ENCODE measurements at regions not wholly inside any gene's neighbourhood (a gene's known extent, or its start where the extent isn't known, plus 50 kb on each side); places are given as distances from the start of the nearest gene placed in this dataset.

DNA sequence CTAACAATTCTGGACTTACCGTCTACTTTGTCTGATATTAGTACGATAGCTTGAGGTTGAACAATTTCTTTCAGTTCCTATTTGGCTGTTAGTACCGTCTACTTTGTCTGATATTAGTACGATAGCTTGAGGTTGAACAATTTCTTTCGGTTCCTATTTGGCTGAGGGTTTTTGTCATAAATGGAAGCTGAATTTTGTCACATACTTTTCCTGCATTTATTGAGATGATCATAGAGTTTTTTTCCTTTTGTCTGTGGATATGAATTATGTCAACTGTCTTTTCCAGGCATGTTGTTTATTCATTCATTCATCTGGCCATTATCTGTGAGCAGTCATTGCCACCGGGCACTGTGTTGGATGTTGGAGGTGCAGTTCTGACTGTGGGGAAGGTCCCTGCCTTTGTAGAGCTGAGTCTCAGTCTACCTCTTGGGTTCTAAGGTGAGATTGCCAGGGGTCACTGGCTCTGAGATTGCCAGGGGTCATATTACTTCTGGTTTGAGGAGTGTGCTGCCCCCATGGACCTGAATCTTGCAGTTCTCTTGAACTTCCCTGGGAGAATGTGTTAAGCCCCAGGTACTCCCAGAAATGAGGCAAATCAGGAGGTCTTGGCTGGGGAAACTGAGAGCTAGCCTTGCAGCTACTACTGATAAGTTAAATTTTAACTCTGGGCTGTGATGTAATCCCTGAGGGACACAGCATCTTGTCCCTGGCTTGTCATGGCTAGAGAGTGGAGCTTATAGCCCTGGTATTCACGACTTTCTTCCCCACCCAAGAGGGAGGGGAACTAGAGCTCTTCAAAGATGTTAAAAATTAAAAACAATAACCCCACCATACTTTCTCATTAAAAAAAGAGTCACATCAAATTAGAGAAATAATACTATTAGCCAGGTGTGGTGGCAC lies 89.1 kb upstream of the MBOAT2 start:
- peaks cover 0 to 39% of the 10 kb centered on the region in 2 experiments for H3K27me3 ChIP-seq (replicated peaks in 1 of 2; ENCODE audit: control insufficient read depth in 2 of 2, extremely low read depth in 1 of 2, insufficient read depth in 2 of 2, low read length in 1 of 2)
- DNase-seq (no peak), ATAC-seq (replicated peaks in 1 of 4) (no peak)
- Mint-ChIP-seq H3K36me3 (no peaks in the 10 kb centered on the region), H3K27me3 (peaks cover 31 to 40% of the 10 kb centered on the region in 2 donors), H3K4me1 (no peaks in the 10 kb centered on the region), H3K9me3 (no peaks in the 10 kb centered on the region), H3K4me3 (no peak overlapping the region), H3K27ac (no peak overlapping the region)
- no peaks in the 10 kb centered on the region for H3K9me3 ChIP-seq
- ChIA-PET CTCF (interaction anchor here in 1 of 2 donors (0.6 kb wide), 1 partner anchor 52 kb away, joined by 3 read pairs; no protein-coding TSS in a partner anchor), POLR2A (interaction anchor here in 1 of 2 donors (0.6 kb wide), 1 partner anchor 25 kb away, joined by 9 read pairs; no protein-coding TSS in a partner anchor)
- no peaks in the 10 kb centered on the region for H3K36me3 ChIP-seq (ENCODE audit: control insufficient read depth in 2 of 2, extremely low read depth in 1 of 2, insufficient read depth in 1 of 2, low read length in 1 of 2)
- no peak overlapping the region for H3K27ac ChIP-seq (ENCODE audit: low read length)
- WGBS (ENCODE audit: insufficient coverage): 64% methylated on average over 3 of the region's 7 CpGs
- H3K4me1 ChIP-seq (ENCODE audit: control insufficient read depth in 1 of 2, extremely low read depth in 1 of 2, insufficient read depth in 2 of 2, low read length in 2 of 2): no peaks in the 10 kb centered on the region
- H3K4me3 ChIP-seq (ENCODE audit: control insufficient read depth in 1 of 2, extremely low read depth in 1 of 2, low read length in 1 of 2): no peak overlapping the region

DNA sequence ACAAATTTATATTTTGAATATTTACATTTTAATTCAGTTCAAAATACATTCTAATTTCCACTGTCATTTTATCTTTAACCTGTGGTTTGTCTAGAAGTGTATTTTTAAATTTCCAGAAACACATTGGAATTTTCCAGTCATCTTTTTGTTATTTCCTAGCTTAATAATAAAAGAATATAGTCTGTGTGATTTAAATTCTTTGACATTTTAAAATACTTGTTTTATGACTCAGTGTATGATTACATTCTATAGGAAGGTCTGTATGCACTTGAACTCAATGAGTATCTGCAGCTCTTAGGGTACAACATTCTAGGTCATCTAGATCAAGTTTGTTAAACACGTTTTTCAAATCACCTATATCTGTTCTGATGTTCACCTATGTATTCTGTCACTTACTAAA lies 88.3 kb upstream of the MBOAT2 start:
- Mint-ChIP-seq H3K36me3 (no peaks in the 10 kb centered on the region), H3K9me3 (no peaks in the 10 kb centered on the region), H3K4me3 (no peak overlapping the region), H3K27me3 (peaks cover 27 to 38% of the 10 kb centered on the region in 2 donors), H3K27ac (no peak overlapping the region), H3K4me1 (no peaks in the 10 kb centered on the region)
- no CpG with 5 or more reads among the region's 1 CpG for WGBS (ENCODE audit: insufficient coverage)
- POLR2A ChIA-PET: interaction anchor here in 1 of 2 donors (0.5 kb wide), 1 partner anchor 62 kb away, joined by 7 read pairs; no protein-coding TSS in a partner anchor
- ATAC-seq (replicated peaks in 1 of 4) (no peak), DNase-seq (no peak)
- no peaks in the 10 kb centered on the region for H3K36me3 ChIP-seq (ENCODE audit: control insufficient read depth in 2 of 2, extremely low read depth in 1 of 2, insufficient read depth in 1 of 2, low read length in 1 of 2)
- H3K27ac ChIP-seq (ENCODE audit: low read length): no peak overlapping the region
- H3K9me3 ChIP-seq: no peaks in the 10 kb centered on the region
- peaks cover 0 to 32% of the 10 kb centered on the region in 2 experiments for H3K27me3 ChIP-seq (replicated peaks in 1 of 2; ENCODE audit: control insufficient read depth in 2 of 2, extremely low read depth in 1 of 2, insufficient read depth in 2 of 2, low read length in 1 of 2)
- CTCF ChIA-PET: no interaction called here
- no peak overlapping the region for H3K4me3 ChIP-seq (ENCODE audit: control insufficient read depth in 1 of 2, extremely low read depth in 1 of 2, low read length in 1 of 2)
- H3K4me1 ChIP-seq (ENCODE audit: control insufficient read depth in 1 of 2, extremely low read depth in 1 of 2, insufficient read depth in 2 of 2, low read length in 2 of 2): no peaks in the 10 kb centered on the region

DNA sequence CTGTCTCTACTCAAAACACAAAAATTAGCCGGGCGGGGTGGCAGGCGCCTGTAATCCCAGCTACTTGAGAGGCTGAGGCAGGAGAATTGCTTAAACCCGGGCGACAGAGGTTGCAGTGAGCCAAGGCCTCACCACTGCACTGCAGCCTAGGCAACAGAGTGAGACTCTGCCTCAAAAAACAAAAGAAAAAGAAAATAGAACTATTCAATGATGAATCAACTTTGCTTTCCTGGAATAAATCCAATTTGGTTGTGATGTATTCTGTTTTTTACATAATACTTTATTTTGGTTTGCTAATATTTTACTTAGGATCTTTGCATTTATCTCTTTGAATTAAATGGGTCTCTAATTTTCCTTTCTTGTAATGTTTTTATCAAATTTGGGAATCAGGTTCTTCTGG lies 86.3 kb upstream of the MBOAT2 start:
- no peak overlapping the region for H3K4me3 Mint-ChIP-seq
- Histone ChIP-seq H3K27ac (ENCODE audit: low read length) (no peak overlapping the region), H3K9me3 (no peaks in the 10 kb centered on the region), H3K4me1 (ENCODE audit: control insufficient read depth in 1 of 2, extremely low read depth in 1 of 2, insufficient read depth in 2 of 2, low read length in 2 of 2) (no peaks in the 10 kb centered on the region), H3K4me3 (ENCODE audit: control insufficient read depth in 1 of 2, extremely low read depth in 1 of 2, low read length in 1 of 2) (no peak overlapping the region), H3K27me3 (replicated peaks in 1 of 2; ENCODE audit: control insufficient read depth in 2 of 2, extremely low read depth in 1 of 2, insufficient read depth in 2 of 2, low read length in 1 of 2) (peaks cover 0 to 16% of the 10 kb centered on the region in 2 experiments), H3K36me3 (ENCODE audit: control insufficient read depth in 2 of 2, extremely low read depth in 1 of 2, insufficient read depth in 1 of 2, low read length in 1 of 2) (no peaks in the 10 kb centered on the region)
- H3K27me3 Mint-ChIP-seq: peaks cover 23 to 27% of the 10 kb centered on the region in 2 donors
- DNase-seq (no peak), ATAC-seq (replicated peaks in 1 of 4) (no peak)
- no peaks in the 10 kb centered on the region for H3K4me1 Mint-ChIP-seq
- ChIA-PET POLR2A (no interaction called here), CTCF (no interaction called here)
- no peaks in the 10 kb centered on the region for H3K9me3 Mint-ChIP-seq
- no peak overlapping the region for H3K27ac Mint-ChIP-seq
- WGBS (ENCODE audit: insufficient coverage): 90% methylated on average over 2 of the region's 5 CpGs
- no peaks in the 10 kb centered on the region for H3K36me3 Mint-ChIP-seq

DNA sequence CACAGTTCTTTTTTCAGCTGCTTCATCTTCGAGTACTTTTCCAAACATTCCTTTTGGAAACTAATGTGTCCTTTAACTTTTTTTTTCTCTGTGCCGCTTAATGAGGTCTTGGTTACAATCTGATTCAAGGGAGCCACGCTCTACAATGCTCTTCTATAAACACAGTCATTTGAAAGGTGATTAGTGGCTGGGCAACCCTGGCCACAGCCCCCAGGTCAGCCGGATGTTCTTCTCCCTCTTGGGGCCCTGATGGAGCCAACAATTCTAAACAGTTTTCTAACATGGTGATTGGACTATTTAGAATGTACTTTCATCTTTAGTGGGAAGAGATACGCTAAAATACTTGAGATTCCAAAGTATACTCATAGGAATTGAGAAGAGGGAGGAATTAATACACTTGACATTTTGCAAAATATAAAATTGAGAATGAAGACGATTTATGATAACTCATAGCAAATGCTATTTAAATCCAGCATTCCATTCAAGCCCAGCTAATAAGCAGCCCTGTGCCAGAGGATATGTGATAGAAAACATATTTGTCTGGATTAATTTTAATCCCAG lies 83.7 kb upstream of the MBOAT2 start:
- ATAC-seq (replicated peaks in 1 of 4) (no peak), DNase-seq (no peak)
- no peak overlapping the region for H3K4me3 ChIP-seq (ENCODE audit: control insufficient read depth in 1 of 2, extremely low read depth in 1 of 2, low read length in 1 of 2)
- no peaks in the 10 kb centered on the region for H3K9me3 ChIP-seq
- Mint-ChIP-seq H3K4me1 (no peaks in the 10 kb centered on the region), H3K9me3 (peaks cover 0 to 3% (median 2%) of the 10 kb centered on the region in 3 donors), H3K27ac (no peak overlapping the region), H3K36me3 (no peaks in the 10 kb centered on the region), H3K27me3 (peaks cover 3 to 4% of the 10 kb centered on the region in 2 donors), H3K4me3 (no peak overlapping the region)
- peaks cover 0 to 10% of the 10 kb centered on the region in 2 experiments for H3K27me3 ChIP-seq (replicated peaks in 1 of 2; ENCODE audit: control insufficient read depth in 2 of 2, extremely low read depth in 1 of 2, insufficient read depth in 2 of 2, low read length in 1 of 2)
- WGBS (ENCODE audit: insufficient coverage): 67% methylated on average over 1 of the region's 6 CpGs
- no peaks in the 10 kb centered on the region for H3K36me3 ChIP-seq (ENCODE audit: control insufficient read depth in 2 of 2, extremely low read depth in 1 of 2, insufficient read depth in 1 of 2, low read length in 1 of 2)
- no peak overlapping the region for H3K27ac ChIP-seq (ENCODE audit: low read length)
- ChIA-PET CTCF (interaction anchor here in 1 of 2 donors (0.7 kb wide), 1 partner anchor 203 kb away, joined by 3 read pairs; no protein-coding TSS in a partner anchor), POLR2A (no interaction called here)
- no peaks in the 10 kb centered on the region for H3K4me1 ChIP-seq (ENCODE audit: control insufficient read depth in 1 of 2, extremely low read depth in 1 of 2, insufficient read depth in 2 of 2, low read length in 2 of 2)

DNA sequence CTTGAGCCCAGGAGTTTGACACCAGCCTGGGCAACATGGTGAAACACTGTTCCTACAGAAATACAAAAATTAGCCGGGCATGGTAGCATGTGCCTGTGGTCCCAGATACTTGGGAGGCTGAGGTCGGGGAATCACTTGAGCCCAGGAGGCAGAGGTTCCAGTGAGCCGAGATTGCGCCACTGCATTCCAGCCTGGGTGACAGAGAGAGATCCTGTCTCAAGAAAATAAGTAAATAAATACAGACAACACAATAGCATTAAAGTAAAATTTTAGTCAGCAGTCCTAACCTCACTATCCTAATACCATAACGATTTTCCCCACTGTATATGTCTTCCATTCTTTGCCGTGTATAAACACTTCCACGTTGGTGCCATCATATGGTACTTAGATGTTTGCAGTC lies 83.0 kb upstream of the MBOAT2 start:
- Histone ChIP-seq H3K4me1 (ENCODE audit: control insufficient read depth in 1 of 2, extremely low read depth in 1 of 2, insufficient read depth in 2 of 2, low read length in 2 of 2) (no peaks in the 10 kb centered on the region), H3K27me3 (replicated peaks in 1 of 2; ENCODE audit: control insufficient read depth in 2 of 2, extremely low read depth in 1 of 2, insufficient read depth in 2 of 2, low read length in 1 of 2) (peaks cover 0 to 10% of the 10 kb centered on the region in 2 experiments), H3K27ac (ENCODE audit: low read length) (no peak overlapping the region), H3K4me3 (ENCODE audit: control insufficient read depth in 1 of 2, extremely low read depth in 1 of 2, low read length in 1 of 2) (no peak overlapping the region), H3K36me3 (ENCODE audit: control insufficient read depth in 2 of 2, extremely low read depth in 1 of 2, insufficient read depth in 1 of 2, low read length in 1 of 2) (no peaks in the 10 kb centered on the region), H3K9me3 (no peaks in the 10 kb centered on the region)
- H3K9me3 Mint-ChIP-seq: peaks cover 5 to 9% (median 6%) of the 10 kb centered on the region in 3 donors
- H3K27ac Mint-ChIP-seq: no peak overlapping the region
- WGBS (ENCODE audit: insufficient coverage): 95% methylated on average over 2 of the region's 7 CpGs
- no peak for DNase-seq
- H3K36me3 Mint-ChIP-seq: no peaks in the 10 kb centered on the region
- H3K4me1 Mint-ChIP-seq: no peaks in the 10 kb centered on the region
- peaks cover 0 to 4% of the 10 kb centered on the region in 2 donors for H3K27me3 Mint-ChIP-seq
- H3K4me3 Mint-ChIP-seq: no peak overlapping the region
- CTCF ChIA-PET: interaction anchor here in 1 of 2 donors (0.7 kb wide), 1 partner anchor 203 kb away, joined by 3 read pairs; no protein-coding TSS in a partner anchor
- no peak for ATAC-seq (replicated peaks in 1 of 4)
- POLR2A ChIA-PET: no interaction called here

DNA sequence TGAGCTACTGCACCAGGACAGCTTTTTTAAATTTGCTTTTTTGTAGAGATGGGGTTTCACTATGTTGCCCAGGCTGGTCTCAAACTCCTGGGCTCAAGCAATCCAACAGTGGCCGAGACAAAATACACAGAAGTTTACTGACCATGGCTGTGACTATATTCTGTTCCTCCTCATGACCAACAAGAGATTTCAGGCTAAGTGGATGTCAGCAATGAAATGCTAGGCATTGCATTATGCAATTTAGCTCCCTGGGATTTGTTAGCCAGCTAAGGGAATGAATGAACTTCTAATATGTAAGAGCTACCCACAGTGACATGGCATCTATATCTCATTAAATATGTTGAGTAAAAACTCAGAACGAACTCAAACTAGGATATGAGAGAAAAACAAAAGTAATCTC lies 81.9 kb upstream of the MBOAT2 start:
- Histone ChIP-seq H3K36me3 (ENCODE audit: control insufficient read depth in 2 of 2, extremely low read depth in 1 of 2, insufficient read depth in 1 of 2, low read length in 1 of 2) (no peaks in the 10 kb centered on the region), H3K4me3 (ENCODE audit: control insufficient read depth in 1 of 2, extremely low read depth in 1 of 2, low read length in 1 of 2) (no peak overlapping the region), H3K4me1 (ENCODE audit: control insufficient read depth in 1 of 2, extremely low read depth in 1 of 2, insufficient read depth in 2 of 2, low read length in 2 of 2) (no peaks in the 10 kb centered on the region), H3K9me3 (no peaks in the 10 kb centered on the region), H3K27ac (ENCODE audit: low read length) (no peak overlapping the region), H3K27me3 (replicated peaks in 1 of 2; ENCODE audit: control insufficient read depth in 2 of 2, extremely low read depth in 1 of 2, insufficient read depth in 2 of 2, low read length in 1 of 2) (peaks cover 0 to 7% of the 10 kb centered on the region in 2 experiments)
- Mint-ChIP-seq H3K36me3 (no peaks in the 10 kb centered on the region), H3K9me3 (peaks cover 5 to 11% (median 9%) of the 10 kb centered on the region in 3 donors), H3K27me3 (peaks cover 0 to 4% of the 10 kb centered on the region in 2 donors), H3K27ac (no peak overlapping the region), H3K4me3 (no peak overlapping the region), H3K4me1 (no peaks in the 10 kb centered on the region)
- ATAC-seq (replicated peaks in 1 of 4) (no peak), DNase-seq (no peak)
- 83% methylated on average over 1 of the region's 2 CpGs for WGBS (ENCODE audit: insufficient coverage)
- ChIA-PET CTCF (no interaction called here), POLR2A (no interaction called here)
